ENCODE measurements at regions not wholly inside any gene's neighbourhood (a gene's known extent, or its start where the extent isn't known, plus 50 kb on each side); places are given as distances from the start of the nearest gene placed in this dataset.

DNA sequence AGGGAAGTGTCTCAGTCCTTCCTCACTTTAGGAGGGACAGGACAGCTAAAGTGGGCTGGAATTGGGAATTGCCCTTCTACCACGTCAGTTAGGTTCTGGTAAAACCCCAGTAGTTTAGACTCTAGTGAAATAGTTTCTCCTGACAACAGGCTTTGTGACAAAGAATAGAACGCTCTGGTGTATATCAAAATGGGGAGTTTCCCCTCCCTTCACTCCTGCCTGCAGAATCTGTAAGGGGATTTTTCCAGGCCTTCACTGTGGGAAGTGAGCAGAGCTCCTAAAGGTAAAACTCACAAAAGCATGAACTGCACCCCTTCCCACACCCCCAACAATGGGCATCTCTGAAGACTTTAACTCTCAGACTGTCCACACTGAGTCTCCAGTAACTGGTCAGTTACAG, 460.9 kb upstream of the LRRC4C start:
- TF ChIP-seq SIN3B (IDR thresholded peaks at IDR 0.05; ENCODE audit: low read length) = no peak
- no peak for TF ChIP-seq ZNF274 (CRISPR knock-in tag; IDR thresholded peaks at IDR 0.05)
- TF ChIP-seq, protein P1, sequence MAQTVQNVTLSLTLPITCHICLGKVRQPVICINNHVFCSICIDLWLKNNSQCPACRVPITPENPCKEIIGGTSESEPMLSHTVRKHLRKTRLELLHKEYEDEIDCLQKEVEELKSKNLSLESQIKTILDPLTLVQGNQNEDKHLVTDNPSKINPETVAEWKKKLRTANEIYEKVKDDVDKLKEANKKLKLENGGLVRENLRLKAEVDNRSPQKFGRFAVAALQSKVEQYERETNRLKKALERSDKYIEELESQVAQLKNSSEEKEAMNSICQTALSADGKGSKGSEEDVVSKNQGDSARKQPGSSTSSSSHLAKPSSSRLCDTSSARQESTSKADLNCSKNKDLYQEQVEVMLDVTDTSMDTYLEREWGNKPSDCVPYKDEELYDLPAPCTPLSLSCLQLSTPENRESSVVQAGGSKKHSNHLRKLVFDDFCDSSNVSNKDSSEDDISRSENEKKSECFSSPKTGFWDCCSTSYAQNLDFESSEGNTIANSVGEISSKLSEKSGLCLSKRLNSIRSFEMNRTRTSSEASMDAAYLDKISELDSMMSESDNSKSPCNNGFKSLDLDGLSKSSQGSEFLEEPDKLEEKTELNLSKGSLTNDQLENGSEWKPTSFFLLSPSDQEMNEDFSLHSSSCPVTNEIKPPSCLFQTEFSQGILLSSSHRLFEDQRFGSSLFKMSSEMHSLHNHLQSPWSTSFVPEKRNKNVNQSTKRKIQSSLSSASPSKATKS (CRISPR knock-in tag; IDR thresholded peaks at IDR 0.05) = no peak
- TF ChIP-seq PTBP1 (IDR thresholded peaks at IDR 0.05; ENCODE audit: low read depth, low read length, poor library complexity, severe bottlenecking) = no peak
- TF ChIP-seq, protein P2, sequence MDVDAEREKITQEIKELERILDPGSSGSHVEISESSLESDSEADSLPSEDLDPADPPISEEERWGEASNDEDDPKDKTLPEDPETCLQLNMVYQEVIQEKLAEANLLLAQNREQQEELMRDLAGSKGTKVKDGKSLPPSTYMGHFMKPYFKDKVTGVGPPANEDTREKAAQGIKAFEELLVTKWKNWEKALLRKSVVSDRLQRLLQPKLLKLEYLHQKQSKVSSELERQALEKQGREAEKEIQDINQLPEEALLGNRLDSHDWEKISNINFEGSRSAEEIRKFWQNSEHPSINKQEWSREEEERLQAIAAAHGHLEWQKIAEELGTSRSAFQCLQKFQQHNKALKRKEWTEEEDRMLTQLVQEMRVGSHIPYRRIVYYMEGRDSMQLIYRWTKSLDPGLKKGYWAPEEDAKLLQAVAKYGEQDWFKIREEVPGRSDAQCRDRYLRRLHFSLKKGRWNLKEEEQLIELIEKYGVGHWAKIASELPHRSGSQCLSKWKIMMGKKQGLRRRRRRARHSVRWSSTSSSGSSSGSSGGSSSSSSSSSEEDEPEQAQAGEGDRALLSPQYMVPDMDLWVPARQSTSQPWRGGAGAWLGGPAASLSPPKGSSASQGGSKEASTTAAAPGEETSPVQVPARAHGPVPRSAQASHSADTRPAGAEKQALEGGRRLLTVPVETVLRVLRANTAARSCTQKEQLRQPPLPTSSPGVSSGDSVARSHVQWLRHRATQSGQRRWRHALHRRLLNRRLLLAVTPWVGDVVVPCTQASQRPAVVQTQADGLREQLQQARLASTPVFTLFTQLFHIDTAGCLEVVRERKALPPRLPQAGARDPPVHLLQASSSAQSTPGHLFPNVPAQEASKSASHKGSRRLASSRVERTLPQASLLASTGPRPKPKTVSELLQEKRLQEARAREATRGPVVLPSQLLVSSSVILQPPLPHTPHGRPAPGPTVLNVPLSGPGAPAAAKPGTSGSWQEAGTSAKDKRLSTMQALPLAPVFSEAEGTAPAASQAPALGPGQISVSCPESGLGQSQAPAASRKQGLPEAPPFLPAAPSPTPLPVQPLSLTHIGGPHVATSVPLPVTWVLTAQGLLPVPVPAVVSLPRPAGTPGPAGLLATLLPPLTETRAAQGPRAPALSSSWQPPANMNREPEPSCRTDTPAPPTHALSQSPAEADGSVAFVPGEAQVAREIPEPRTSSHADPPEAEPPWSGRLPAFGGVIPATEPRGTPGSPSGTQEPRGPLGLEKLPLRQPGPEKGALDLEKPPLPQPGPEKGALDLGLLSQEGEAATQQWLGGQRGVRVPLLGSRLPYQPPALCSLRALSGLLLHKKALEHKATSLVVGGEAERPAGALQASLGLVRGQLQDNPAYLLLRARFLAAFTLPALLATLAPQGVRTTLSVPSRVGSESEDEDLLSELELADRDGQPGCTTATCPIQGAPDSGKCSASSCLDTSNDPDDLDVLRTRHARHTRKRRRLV (CRISPR knock-in tag; IDR thresholded peaks at IDR 0.05) = no peak
- no peak for TF ChIP-seq FOXA1 (IDR thresholded peaks at IDR 0.05)
- TF ChIP-seq FOXA1 (CRISPR knock-in tag; IDR thresholded peaks at IDR 0.05) = no peak
- no peak for TF ChIP-seq SIN3A (IDR thresholded peaks at IDR 0.05; ENCODE audit: borderline replicate concordance, low read depth, low read length)
- no peak for TF ChIP-seq ZNF501 (CRISPR knock-in tag; IDR thresholded peaks at IDR 0.05)
- no peak for TF ChIP-seq CENPX (CRISPR knock-in tag; IDR thresholded peaks at IDR 0.05)
- no peak for TF ChIP-seq REST (IDR thresholded peaks at IDR 0.05; ENCODE audit: borderline replicate concordance in 1 of 2, low read depth in 1 of 2, low read length in 2 of 2)
